ENCODE measurements at regions not wholly inside any gene's neighbourhood (a gene's known extent, or its start where the extent isn't known, plus 50 kb on each side); places are given as distances from the start of the nearest gene placed in this dataset.

DNA sequence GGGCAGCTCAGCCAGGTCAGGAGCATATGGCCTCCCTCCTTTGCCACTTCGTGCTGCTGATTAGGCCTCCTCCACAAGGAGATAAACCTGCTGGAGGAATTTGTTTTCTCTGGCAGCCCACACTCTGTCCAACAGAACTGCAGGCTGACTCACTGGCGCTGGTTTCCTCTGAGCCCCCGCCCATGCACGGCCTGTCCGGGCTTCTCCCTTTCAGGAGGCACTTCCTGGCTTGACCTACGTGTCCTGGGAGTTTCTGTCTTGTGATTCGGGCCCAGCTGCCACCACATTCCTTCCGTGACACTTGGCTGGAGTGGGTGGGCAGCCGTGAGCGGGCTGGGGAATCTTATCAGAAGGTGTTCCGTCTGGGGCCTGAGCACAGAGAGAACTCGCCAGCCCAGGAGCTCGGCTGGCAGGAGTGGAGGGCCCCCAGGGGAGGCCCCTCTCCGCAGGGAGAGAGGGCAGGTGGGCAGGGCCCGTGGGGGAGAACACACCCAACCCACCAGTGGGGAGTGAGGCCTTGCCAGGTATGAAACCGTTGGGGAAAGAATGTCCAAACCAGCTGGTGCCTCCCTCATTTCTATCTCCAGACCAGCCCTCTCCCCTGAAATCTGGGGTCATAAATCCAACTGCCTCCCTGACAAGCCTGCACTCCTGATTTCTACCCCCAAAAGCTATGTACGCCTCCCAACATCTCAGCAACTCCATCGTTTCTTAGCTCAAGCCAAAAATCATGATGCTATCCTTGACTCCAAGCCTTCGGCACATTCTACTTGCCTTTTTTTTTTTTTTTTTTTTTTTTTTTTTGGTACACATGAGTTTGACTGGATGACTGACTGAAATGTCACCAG is 110.6 kb upstream of the MEF2A start:
- TF ChIP-seq POLR2A (IDR thresholded peaks at IDR 0.05): no peak
- TF ChIP-seq, protein P1, sequence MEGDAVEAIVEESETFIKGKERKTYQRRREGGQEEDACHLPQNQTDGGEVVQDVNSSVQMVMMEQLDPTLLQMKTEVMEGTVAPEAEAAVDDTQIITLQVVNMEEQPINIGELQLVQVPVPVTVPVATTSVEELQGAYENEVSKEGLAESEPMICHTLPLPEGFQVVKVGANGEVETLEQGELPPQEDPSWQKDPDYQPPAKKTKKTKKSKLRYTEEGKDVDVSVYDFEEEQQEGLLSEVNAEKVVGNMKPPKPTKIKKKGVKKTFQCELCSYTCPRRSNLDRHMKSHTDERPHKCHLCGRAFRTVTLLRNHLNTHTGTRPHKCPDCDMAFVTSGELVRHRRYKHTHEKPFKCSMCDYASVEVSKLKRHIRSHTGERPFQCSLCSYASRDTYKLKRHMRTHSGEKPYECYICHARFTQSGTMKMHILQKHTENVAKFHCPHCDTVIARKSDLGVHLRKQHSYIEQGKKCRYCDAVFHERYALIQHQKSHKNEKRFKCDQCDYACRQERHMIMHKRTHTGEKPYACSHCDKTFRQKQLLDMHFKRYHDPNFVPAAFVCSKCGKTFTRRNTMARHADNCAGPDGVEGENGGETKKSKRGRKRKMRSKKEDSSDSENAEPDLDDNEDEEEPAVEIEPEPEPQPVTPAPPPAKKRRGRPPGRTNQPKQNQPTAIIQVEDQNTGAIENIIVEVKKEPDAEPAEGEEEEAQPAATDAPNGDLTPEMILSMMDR (IDR thresholded peaks at IDR 0.05): no peak
